Middle frontal gyrus (tissue), 1 donor: ENCODE measurements at regions not wholly inside any gene's neighbourhood (a gene's known extent, or its start where the extent isn't known, plus 50 kb on each side); places are given as distances from the start of the nearest gene placed in this dataset.
A peak's percentile ranks its signal among the peaks of the same experiment; 100 is the strongest.

Source experiments
- DNase-seq: peaks from one replicate; pipeline ENCODE4 v3.0.0-alpha.2; 2015; ENCODE audit warnings: low spot score; ENCODE audit errors: extremely low spot score

DNA sequence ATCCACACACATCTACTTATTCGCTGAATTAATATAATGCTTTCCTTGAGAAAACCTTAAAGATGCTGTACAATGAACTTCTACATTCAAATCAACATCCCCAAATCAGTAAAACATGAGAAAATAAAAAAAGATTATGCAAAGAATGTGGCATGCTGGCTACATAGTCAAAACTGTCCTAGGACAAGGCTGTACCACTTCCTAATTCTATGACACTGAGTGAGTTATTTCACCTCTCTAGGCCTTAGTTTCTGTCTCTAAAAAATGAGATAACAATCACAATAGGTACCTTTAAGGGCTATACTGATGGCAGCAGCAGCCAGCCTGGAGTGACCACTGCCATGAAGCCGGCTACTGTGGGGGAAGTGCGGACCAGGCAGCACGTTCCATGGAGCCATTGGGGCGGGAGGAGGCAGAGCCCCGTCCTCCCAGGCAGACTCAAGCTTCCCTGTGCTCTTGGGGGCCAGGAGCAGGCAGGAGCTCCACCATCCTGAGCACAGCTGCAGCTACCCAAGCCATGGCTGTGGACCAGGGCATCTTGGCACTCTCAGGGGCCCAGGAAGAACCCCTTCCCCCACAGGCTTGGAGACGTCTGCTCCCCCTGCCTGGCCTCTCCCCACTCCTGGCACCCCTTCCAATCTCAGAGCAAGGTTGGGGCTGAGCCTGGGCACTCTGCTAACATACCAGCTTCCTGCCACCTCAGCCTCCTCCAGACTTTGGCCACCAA is 110.2 kb downstream of the ELAPOR2 start:
- no peak for DNase-seq

DNA sequence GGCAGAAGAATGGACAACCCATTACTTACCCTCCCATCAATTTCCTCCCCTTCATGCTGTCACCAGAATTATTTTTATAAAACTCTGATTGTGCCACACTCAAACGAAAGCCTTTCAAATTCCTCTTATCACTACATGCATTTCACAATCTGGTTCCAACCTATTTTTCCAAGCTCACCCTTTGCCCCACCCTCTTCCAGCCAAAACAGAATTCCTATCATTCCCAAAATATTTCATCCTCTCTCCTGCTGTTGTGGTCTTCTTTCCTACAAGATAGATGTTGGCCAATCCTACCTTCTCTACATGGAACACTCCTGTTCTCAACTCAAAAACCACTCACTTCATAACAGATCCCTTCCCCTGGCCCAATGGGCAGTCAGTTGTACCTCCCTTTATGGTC is 111.5 kb downstream of the ELAPOR2 start:
- no peak for DNase-seq

DNA sequence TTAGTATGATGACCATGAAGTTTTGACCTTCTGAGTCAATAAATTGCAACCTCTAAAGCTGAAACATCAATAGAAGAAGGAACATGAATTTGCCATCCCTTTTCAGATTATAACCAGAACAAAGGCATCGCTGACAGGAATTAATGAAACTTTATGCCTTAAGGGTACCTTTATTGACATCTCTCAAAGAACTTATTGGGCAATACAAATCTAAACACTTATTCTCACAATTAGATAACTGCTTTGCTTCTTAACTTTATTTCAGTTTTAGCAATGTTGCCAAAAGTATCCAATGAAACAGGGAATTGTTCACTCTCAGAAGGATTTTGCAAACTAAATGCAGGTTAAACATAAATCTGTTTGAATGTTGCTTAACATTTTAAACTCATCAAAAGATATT is 116.0 kb downstream of the ELAPOR2 start:
- no peak for DNase-seq

DNA sequence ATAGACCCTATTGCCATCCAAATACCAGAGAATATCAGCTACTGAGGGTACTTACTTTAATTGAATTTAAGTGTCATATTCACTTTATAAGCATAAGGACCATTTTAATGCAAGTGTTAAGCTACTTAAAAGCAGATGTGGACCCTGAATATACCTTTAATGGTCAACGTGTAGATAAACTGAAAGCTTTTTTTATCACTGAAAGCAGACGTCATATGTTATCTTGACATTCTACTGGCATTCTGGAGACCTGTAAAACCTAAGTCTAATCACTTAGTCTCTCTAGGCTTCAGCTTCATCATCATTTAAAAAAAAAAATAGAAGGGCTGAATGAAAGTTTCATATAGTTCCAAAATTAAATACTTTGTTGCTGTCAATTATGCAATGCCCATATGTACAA is 116.5 kb downstream of the ELAPOR2 start:
- DNase-seq = no peak

DNA sequence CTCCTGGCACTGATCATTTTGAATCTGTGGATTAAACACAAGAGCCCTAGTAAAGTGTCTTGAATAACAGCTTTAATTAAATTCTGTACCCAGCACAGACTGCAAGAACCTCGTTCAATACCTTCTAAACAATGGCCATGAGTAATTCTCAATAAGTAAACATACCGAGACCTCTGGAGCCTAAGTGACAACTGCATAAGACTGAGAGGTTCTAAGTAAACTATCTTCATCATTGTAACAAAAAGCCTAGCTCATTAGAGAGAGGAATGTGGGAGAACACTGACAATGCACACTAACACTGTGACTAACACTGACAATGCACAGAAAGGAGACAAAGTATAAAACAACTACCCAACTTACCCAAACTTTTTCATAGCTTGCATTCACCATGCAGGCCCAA is 117.4 kb downstream of the ELAPOR2 start:
- DNase-seq = no peak

DNA sequence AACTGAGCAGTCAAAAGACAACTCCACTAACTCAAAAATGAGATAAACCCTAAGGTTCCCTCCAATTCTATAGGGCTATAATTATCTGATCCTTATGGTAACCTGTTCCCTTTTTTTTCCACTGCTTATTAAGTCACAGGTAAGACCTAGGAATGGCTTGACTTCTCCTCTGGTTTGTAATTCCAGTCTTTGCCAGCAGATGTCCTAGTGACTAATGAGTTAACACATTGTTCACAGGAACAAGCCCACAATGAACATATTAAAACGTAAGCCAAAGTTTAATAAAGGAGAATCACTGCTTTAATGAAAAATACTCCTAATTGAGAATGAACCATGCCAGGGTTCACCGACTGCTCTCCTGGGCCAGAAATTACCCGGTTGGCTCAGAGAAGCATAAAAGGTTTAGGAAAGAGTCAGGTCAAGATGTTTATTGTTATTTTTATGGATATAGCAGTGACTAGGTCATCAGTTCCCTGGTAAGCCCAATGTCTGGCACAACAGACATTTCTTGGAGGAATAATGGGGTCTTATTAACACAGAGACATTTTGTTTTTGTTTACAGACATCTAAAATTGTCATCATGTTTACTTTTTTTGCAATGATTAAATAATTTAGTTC is 120.1 kb downstream of the ELAPOR2 start:
- peak; percentile 68 for DNase-seq

DNA sequence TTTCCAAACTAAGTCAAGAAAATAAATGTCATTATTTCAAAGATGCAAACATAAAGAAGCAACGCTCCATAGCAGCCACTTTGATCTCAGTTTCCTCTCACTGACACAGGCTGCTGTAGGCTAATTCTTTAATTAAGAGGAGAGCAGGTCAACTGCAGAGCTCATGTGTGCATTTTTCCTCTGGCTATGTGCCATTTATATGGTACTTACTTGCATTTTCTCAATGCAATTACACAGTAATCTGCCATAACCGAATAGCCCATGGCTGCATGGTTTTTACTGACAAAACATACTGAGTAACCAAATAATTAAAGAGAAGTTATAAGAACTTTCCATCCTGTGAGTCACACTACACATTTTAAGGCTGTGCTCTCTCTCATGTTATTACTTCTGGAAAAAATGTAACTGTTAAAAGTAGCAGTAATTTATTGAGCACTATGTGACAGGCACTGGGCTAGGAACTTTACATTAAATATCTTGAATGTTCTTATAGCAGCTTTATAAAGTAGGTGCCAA is 122.0 kb downstream of the ELAPOR2 start:
- no peak for DNase-seq

DNA sequence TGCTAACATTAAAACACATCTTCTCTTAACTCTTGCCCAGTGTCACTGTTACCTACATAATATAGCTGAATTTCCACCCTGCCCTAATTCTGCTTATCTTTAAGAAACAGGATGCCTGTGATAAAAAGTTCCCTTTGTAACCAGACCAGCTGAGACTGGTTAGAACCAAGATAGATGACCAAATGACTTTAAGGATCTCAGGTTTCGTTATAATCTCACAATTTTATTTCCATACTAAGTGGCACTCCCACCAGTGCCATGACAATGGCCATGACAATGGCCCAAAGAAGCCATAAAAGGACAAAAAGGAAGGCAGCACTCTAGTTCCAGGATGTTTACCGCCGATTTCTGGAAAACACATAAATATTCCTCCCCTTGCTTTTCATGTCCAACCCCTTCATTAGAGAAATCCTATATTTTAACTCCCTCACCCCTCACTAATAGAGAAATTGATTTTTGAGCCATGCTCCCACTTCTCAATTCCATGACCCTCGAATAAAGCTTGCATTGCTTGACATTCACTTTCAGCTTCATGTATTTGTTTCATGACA is 126.1 kb downstream of the ELAPOR2 start:
- no peak for DNase-seq

DNA sequence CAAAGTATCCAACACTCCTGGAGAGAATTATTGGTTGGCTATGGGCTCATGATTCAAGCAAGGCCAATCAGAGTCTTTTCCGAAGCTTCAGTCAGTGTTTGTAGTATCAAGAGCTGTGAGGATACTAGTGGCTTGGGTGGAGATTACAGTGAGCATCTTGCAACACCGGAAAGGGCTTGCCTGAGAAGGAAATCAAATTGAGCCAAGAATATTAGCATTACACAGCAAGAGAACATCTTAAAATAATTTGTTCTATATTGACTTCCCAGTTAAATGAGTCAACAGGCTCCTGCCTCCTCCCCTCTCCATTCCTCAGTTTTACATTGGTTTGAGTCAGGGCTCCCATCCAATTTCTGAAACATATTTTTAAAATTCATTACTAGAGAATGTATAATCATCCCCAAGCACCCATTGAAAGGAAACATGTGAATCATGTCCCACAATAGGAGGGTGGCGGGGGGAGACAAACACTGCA is 127.4 kb downstream of the ELAPOR2 start:
- peak; percentile 13 for DNase-seq

DNA sequence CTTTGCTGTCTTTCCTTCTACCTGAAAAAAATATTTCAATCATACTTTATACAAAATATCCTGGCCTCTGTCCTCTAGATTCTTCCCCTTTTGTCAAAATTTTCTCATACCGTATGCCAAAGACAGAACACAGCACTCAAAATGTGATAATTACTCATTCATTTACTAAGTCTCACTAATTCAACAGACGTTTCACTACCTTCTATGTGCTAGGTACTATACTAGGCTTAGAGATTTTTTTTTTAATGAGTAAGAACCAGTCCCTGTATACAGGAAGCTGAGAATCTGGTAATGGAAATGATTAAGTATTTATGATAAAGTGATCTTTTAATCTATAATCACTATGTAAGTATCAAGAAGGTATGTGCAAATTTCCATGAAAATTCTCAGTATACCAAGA is 128.0 kb downstream of the ELAPOR2 start:
- no peak for DNase-seq

DNA sequence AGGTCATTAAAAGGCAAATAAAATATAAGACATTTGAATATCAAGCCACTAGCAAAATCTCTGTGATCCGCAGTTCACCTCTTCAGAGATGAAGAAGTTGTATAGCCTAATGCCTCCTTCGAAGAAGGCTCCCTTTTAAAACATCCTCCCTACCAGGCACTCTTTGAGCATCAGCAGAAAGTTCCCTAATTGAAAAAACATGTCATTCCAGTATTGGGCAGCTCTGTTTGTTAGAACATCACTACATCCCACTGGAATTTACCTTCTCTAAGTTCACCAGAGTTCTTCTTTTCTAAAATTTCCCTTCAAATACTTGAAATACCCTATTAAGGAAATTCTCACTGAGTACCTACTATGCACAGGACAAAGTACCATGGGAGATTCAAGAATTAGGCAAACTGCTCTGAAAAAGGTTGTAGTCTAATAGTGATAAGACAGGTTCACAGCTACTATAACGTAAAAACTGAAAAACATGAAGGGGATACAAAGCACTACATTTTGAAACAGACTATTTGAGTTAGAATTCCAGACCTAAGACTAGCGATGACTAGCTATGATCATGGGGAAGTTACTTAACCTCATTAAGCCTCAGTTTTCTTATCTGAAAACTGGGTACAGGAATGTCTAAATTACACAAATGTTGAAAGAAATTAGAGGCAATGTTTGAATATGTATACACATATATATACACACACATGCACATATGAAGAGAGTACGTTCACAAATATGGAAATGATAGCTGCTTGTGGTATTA is 128.7 kb downstream of the ELAPOR2 start:
- DNase-seq = no peak

DNA sequence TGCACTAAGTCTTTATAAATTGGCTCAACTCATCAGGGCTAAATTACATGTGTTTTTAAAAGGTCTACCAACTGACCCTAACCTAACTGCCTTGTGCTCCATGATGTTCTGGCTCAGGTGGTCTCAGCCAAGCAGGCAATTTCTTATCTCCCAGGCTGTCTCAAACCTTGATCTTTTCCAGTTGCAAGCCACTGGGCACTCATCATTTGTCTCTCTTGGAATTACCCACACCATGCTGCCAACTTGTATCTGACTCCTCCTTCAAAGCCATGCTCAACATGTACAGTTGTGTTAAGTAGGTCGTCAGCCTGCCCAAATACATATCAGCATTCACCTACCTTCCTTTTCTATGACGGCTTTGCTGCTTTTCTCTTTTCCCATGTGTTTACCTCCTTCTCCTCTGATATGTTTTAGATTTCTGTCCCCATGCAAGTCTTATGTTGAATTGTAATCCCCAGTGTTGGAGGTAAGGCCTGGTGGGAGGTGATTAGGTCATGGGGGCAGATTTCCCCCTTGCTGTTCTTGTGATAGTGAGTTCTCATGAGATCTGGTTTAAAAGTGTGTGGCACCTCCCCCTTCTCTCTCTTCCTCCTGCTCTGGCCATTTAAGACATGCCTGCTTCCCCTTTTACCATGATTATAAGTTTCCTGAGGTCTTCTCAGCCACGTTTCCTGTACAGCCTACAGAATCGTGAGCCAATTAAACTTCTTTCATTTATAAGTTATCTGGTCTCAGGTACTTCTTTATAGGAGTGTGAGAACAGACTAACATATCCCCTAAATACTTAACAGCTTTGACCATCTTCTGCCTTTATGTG is 130.0 kb downstream of the ELAPOR2 start:
- DNase-seq = no peak

DNA sequence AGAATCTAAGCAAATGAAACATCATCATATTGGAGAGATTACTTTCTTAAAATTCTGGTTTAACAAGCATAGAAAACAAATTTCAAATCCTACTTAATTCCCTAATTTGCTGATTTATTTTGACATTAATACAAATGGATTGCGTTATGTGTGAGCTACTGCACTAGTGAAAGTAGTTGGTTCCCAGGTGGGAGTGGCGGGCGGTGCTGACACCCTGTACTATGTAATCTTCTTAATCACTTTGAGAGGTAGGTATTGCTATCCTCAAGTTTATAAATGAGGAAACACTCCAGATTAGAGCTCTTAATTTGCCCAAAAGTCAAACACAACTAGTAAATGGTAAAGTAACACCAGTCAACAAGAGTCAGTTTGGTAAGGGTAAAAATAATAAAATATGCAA is 131.1 kb downstream of the ELAPOR2 start:
- DNase-seq = no peak

DNA sequence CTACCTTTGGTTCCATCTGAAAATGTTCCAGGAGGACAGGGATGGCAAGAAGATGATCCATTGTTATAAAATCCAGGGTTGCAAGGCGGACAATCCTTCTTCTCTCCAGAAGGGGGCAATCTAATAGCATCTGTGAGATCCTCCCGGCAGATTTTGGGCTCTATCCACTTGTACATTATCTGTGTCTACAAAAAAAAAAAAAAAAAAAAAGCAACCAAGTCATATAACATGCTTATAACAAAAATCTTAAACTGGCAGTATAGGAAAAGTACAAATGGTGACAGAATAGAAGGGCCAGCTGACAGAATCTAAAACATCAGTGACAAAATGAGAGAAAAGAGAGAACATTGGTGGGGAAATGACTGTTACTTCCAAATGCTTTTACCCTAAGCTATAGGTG is 132.7 kb downstream of the ELAPOR2 start:
- DNase-seq = no peak

DNA sequence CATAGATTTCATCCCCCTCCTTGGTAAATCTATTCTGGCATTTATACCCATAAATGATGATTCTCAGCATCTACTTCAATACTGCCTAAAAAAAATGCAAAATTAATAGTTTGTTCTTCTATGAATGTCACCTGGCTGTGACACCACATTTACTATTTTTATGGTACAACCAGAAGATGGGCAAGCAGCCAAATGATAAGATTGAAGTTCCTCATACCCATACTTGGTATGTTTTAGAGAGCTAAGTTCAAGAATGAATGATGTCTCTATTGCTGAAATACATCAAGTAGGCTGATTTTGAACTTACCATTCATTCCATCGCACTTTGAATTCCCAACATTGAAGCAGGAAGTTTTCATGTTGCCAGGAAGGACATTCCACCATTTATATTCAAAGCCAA is 134.2 kb downstream of the ELAPOR2 start:
- no peak for DNase-seq

DNA sequence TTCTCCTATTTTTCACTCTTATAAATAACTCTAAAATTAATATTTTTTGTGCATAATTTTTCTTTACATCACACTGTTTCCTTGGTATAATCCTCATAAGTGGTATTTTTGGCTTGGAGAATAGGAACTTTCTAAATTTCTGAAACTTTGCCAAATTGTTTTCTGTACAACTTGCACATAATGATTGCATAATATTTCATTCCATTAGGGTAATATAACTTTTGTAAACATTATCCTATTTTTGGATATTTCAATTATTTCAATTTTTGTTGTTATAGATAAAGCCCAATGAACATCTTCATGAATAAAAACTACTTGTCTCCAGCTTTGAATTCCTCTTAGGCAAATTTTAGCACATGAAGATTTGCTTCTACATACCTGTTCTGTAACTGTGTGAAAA is 135.9 kb downstream of the ELAPOR2 start:
- DNase-seq = no peak

DNA sequence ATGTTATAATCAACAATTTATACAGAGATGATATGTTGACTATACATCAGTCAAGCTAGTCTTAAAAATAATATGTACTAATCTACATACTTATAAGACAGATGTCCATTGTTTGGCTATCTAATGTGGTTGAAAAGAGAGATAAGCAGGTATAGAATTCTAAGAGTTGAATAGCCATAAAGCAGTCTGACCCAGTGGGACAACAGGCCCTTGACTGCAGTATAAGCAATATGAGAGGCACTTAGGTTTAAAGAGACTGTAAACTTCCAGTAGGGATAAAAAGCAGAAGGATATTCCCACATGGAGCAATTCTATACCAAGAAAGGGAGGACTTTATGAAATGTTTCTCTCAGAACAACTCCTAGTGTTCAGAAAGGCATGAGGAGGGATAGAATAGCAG is 139.3 kb downstream of the ELAPOR2 start:
- no peak for DNase-seq

DNA sequence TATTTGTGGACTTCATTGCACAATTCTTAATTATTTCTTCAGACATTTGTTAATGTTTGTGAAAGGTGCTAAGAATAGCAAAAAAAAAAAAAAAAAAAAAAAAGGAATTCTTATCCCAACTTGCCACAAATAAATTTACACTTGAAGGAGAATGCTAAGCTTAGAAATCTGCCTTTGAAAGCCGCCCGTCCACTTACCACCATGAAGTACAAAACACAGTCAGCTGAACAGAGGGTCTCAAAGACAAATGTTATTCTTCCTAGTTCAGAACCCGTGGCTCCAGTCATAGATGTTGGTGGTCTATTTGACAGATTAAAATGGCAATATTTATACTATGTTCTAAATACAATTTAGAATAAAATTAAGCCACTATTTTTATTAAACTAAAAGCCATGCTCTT is 141.2 kb downstream of the ELAPOR2 start:
- DNase-seq = no peak

DNA sequence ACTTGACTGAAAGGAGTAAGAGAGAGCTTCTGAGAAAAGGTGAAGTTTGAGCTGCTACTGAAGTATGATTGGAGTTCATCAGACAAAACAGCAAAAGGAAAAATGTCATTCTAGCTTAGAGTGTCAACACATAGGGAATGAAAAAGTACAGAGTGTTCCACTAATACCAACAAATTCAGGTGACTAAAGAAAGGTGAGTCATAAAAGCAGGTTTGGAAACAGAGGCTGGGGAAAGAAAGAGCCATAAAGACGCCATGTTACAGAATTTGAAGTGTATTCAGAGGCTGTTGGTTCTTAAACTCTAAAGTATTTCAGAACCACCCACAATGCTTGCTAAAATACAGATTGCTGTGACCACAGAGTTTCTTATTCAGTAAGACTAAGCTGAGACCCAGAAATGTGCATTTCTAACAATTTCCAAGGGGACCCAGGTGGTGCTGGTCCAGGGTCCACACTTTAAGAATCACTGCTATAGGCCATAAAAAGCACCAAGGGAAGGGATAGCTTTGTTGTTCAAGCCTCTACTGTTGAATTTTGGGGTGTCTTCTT is 143.1 kb downstream of the ELAPOR2 start:
- no peak for DNase-seq

DNA sequence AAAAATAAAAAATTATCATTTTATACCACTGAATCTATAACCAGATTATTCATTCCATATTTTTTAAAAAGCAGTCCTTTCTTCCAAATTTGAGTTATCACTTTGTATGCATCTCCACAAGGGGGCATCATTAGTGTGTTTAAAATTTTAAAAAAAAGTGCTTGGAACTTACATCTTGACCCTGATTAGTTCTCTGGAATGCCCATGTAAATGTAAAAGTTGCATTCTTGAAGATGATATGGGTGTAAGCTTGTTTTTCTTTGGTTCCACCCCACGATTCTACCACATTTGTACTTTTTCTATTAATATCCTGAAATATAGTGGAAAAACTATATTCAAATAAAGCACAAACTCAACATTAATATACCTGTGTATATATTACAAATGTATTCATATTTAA is 144.9 kb downstream of the ELAPOR2 start:
- DNase-seq = no peak
